ENCODE measurements at regions not wholly inside any gene's neighbourhood (a gene's known extent, or its start where the extent isn't known, plus 50 kb on each side); places are given as distances from the start of the nearest gene placed in this dataset.

DNA sequence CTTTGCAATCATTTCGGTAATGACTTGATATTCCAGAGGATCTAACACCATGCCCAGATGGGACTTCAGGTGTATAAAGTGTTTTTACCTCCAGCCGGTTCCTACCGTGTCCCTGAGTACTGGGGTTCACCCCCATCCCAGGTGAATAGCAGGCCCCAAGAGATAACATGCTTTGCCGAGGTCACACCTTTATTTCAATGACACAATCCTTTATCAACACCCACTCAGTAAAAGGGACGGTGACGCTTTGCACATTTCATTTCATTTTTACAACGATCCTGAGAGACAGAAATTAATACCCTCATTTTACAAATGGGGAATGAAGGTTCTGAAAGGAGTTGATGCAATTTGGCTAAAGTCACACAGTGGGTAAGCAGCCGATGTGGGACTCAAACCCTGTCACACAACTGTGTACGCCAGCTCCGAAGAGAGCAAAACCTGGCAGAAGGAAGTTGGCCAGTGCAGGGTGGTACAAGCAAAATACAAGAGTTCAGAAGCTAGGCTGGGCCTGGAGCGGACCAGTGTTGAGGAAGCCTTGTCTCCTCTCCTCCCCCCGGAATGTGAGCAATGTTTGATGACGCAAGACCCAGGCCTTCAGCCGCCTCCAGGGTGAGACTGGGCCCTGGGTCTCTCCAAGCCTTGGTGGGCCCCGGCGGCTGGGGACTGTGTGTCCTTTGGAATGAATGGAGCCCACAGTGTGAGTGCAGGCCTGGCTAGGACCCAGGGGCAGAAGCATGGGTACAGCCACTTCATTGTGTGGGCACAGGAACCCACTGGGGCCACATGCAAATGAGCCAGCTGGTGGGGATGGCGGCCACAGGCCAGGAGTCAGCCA, 139.6 kb upstream of the MYCN start:
- ATAC-seq = no peak
- no peak overlapping the region for H3K27ac Mint-ChIP-seq
- H3K27me3 Mint-ChIP-seq = peaks cover 14% of the 10 kb centered on the region
- H3K4me3 Mint-ChIP-seq = no peak overlapping the region
- DNase-seq = no peak
- no peaks in the 10 kb centered on the region for H3K4me1 Mint-ChIP-seq
- no peaks in the 10 kb centered on the region for H3K9me3 Mint-ChIP-seq

DNA sequence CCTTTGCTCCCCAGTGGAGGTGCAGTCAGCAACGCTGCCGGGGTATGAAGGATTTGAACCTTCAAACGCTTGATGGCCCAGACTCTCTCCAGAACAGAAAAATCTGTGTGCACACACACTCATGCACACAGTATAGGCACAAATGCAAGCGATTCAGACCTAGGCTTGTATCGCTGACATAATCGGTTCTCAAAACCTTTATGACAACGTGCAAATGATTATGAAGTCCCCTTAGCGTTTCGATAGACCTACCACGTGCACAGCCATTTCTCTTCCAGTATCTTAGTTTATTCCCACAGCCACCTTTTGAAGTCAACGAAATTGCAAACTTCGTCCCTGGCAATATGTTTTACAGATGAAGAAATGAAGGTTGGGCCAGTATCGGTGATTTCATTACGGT, 138.9 kb upstream of the MYCN start:
- no peaks in the 10 kb centered on the region for H3K4me1 Mint-ChIP-seq
- no peak overlapping the region for H3K27ac Mint-ChIP-seq
- ATAC-seq (no peak), DNase-seq (no peak)
- peaks cover 7% of the 10 kb centered on the region for H3K27me3 Mint-ChIP-seq
- H3K9me3 Mint-ChIP-seq = no peaks in the 10 kb centered on the region
- H3K4me3 Mint-ChIP-seq = no peak overlapping the region

DNA sequence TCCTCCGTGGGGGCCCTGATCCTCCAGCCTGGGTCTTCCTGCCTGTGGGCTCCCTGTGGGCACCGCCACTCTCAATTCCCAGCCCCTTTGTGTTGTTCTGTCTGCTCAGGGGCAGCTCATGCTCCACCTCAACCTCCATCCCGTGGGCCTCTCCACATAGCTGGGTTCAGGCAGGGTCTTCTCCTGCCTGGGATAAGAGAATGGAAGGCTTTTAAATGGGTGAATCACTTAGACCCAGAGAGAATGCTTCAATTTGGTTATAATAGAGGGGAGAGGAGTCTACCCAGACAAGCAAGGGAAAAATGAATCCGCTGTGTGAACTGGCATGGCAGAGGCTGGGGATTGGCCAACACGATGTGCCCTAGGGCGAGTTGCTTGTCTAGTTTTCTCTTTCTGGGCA, 138.4 kb upstream of the MYCN start:
- Mint-ChIP-seq H3K4me1 (no peaks in the 10 kb centered on the region), H3K27ac (no peak overlapping the region), H3K27me3 (peaks cover 7% of the 10 kb centered on the region), H3K9me3 (no peaks in the 10 kb centered on the region), H3K4me3 (no peak overlapping the region)
- ATAC-seq (no peak), DNase-seq (no peak)

DNA sequence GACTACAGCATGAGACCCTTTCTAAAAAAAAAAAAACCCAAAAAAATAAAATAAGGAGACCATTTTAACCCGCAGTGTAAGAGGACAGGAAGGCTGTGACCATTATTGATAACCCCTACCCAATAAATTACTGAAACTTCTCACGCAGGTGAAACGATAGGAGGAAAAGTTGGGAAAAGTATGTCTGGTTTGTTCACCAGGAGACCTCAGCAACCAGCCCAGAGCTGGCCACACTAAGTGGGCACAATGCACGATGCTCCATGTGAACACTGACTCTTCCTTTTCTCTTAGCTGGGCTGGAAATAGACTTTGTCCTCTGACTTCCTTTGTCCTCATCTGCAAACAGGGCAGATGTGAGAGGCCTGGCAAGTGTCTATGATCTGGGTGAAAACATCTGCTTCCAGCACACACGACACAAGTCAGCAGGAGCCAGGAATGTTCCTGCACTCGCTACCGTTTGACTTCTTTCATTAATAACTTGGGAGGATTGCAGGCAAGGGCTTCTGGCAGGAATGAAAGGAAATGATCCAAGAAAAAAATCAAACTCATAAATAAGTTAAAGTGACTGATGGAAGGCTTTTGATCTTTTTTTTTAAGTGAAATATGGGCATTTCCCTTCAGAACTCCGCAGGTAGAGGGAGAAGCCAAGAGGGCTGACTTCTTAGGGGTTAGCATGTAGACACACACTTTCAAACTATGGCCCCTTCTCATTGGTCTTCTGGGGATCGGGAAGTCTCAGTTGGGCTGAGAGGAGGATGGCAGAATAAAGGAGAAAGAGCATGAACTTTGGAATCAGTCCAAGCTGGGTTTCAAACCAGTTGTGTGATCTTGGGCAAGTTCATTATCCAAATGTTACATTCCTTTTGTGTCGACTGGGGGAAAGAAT, 137.4 kb upstream of the MYCN start:
- ATAC-seq (no peak), DNase-seq (no peak)
- H3K27ac Mint-ChIP-seq = no peak overlapping the region
- H3K9me3 Mint-ChIP-seq = no peaks in the 10 kb centered on the region
- peaks cover 7% of the 10 kb centered on the region for H3K27me3 Mint-ChIP-seq
- H3K4me1 Mint-ChIP-seq = no peaks in the 10 kb centered on the region
- H3K4me3 Mint-ChIP-seq = no peak overlapping the region

DNA sequence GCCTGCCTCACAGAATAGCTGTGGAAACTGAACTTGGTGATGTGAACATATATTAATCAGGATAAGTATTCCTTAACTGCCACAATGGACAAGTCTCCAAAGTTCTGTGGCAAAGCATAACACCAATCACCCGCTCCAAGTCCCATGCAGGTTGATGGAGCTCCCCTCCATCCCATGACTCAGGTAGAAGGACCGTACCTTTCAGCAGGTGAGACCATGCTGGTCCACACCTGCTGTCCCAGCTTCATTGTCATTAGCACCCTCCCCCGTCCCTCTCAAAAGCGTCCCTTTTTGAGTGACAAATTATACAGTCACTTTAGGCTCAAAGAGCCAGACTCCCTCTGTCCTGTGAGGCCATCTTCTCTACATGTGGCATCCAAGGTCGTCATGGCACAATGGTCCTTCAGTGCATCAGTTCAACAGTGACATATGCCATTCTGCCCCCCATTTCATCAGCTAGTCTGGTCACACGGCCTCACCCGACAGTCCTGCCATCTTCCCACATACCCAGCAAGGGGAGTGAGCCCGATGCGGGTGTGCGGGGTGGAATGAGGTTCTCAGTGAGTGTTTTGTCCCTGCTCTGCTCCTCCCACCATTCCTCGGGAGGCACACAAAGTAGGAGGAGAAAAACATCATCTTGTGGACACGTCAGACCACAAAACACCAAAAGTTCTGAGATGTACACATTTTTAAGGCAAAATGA, 136.7 kb upstream of the MYCN start:
- DNase-seq = no peak
- no peak overlapping the region for H3K4me3 Mint-ChIP-seq
- H3K9me3 Mint-ChIP-seq = no peaks in the 10 kb centered on the region
- ATAC-seq = no peak
- H3K27me3 Mint-ChIP-seq = peaks cover 12% of the 10 kb centered on the region
- no peaks in the 10 kb centered on the region for H3K4me1 Mint-ChIP-seq
- H3K27ac Mint-ChIP-seq = no peak overlapping the region

DNA sequence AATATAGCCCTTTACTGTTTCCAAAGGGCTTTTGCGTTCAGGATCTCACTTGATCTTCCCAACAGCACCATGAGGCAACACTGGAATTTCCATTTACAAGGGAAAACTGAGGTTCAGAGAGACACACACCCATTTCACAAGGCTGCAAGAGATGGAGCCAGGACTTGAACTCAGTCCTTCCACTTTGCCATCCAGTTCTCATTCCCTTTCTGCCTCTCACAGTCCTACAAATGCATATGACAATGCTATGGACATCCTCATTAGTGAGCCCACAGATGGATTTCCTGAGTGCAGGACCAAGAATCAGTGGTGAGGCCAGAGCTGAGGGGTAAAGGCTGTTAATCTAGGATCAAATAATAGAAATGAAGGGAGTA, 136.1 kb upstream of the MYCN start:
- Mint-ChIP-seq H3K4me3 (no peak overlapping the region), H3K27ac (no peak overlapping the region), H3K4me1 (no peaks in the 10 kb centered on the region), H3K27me3 (peaks cover 16% of the 10 kb centered on the region), H3K9me3 (no peaks in the 10 kb centered on the region)
- DNase-seq (no peak), ATAC-seq (no peak)

DNA sequence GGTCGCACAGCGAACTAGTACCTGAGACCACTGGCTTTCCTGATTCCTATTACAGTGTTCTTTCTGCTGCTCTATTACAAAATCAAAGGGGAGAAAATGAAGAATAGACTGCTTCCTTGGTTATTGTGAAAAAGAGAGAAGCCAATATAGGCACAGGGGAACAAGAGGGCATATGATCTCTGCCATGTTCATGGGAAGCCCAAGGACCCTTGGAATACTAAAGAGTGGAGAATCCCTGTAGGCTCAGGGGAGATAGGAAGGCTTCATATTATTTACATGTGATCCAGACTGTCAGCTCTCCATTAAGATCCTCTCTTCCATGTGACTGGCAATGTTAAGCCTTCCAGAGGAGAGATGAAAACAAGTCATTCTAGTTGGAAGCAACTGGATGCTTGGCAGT, 135.7 kb upstream of the MYCN start:
- ATAC-seq (no peak), DNase-seq (no peak)
- Mint-ChIP-seq H3K4me1 (no peaks in the 10 kb centered on the region), H3K27ac (no peak overlapping the region), H3K27me3 (peaks cover 16% of the 10 kb centered on the region), H3K9me3 (no peaks in the 10 kb centered on the region), H3K4me3 (no peak overlapping the region)

DNA sequence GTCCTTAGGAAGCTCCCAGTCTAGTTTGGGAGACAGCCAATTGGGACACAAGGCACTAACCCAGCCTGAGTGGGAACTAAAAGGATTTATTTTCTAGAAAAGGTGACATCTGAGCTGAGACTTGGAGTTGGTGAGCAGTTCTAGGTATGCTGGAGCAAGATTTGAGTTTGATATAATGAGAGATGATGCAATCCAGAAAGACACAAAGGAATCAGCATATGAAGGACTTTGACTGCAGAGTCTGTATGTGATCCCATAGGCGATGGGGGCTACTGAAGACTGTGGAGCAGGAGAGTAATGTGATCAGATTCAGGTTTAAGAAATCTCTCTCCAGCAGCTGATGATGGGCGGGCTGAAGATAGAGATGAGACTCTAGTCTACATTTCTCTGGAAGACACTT, 135.1 kb upstream of the MYCN start:
- Mint-ChIP-seq H3K27ac (no peak overlapping the region), H3K27me3 (peaks cover 16% of the 10 kb centered on the region), H3K9me3 (no peaks in the 10 kb centered on the region), H3K4me1 (no peaks in the 10 kb centered on the region), H3K4me3 (no peak overlapping the region)
- ATAC-seq (no peak), DNase-seq (no peak)

DNA sequence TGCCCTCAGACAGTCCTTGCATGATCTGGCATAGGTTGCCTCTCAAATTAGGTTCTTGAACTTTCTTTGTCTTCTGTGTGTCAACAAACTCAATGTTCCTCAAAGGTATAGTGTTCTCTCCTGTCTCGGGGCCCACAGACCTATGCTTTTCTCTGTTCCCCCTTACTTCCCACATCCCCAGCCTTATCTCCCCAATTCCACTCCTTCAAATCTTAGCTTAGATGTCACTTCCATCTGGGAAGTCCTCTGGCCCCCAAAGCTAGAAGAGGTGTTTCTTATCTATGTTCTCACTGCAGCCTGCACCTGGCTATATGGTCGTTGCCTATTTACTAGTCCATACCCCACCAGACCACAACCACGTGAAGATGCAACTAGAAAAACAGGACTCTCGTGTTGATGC, 134.6 kb upstream of the MYCN start:
- H3K4me1 Mint-ChIP-seq = no peaks in the 10 kb centered on the region
- H3K27ac Mint-ChIP-seq = no peak overlapping the region
- ATAC-seq (no peak), DNase-seq (no peak)
- H3K27me3 Mint-ChIP-seq = peaks cover 16% of the 10 kb centered on the region
- no peak overlapping the region for H3K4me3 Mint-ChIP-seq
- no peaks in the 10 kb centered on the region for H3K9me3 Mint-ChIP-seq

DNA sequence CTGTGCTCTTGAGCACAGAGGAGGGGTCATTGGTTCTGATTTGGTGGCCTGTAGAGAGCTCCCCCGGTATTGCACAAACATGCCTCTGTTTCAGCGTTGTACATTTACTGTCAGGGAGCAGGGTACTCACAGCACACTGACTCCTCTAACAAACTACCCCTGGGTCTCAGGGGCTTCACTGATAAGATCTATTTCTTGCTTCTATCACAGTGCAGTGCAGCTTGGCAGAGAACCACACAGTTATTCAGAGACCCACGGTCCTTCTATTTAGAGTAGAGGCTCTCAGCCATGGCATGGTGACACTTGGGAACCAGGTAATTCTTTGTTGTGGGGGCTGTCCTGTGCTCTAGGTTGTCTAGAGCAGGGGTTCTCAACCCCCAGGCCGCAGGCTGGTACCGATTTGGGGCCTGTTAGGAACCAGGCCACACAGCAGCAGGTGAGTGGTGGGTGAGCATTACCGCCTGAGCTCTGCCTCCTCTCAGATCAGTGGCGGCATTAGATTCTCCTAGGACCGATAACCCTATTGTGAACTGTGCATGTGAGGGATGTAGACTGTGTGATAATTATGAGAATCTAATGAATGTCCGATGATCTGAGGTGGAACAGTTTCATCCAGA, 133.4 kb upstream of the MYCN start:
- ATAC-seq = no peak
- Mint-ChIP-seq H3K27ac (no peak overlapping the region), H3K27me3 (peaks cover 16% of the 10 kb centered on the region), H3K4me3 (no peak overlapping the region), H3K9me3 (no peaks in the 10 kb centered on the region), H3K4me1 (no peaks in the 10 kb centered on the region)
- DNase-seq = no peak

DNA sequence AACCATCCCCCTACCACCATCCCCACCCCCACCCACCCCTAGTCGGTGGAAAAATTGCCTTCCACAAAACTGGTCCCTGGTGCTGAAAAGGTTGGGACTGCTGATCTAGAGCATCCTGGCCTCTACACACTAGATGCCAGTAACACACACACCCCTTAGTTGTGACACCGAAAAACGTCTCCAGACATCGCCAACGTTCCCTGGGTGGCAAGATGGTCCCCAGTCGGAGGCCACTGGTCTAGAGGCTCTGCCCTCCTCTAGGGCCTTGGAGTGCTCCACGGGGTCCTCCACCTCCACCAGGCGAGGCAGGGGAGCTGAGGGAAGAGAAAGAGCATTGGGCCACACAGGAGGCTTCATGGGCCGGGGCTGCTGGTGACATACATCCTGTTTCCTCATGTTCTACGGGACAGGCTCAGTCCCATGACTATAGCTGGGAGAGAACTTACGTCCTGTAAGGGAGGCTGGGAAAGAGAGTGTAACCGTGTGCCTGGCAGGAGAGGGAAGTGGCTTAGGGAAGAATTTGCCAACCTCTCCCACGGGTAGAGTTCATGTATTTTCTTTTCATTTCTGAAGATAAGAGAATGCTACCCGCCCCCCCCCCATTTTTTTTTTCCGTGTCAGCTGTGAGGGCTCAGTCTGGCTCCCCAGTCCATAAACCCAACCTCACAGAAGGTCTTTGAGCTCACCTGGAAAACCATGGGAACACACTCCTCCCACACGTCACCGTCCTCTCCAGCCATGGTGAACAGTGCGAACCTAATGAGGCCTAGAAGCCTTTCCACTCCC, 132.7 kb upstream of the MYCN start:
- H3K9me3 Mint-ChIP-seq = no peaks in the 10 kb centered on the region
- no peaks in the 10 kb centered on the region for H3K4me1 Mint-ChIP-seq

DNA sequence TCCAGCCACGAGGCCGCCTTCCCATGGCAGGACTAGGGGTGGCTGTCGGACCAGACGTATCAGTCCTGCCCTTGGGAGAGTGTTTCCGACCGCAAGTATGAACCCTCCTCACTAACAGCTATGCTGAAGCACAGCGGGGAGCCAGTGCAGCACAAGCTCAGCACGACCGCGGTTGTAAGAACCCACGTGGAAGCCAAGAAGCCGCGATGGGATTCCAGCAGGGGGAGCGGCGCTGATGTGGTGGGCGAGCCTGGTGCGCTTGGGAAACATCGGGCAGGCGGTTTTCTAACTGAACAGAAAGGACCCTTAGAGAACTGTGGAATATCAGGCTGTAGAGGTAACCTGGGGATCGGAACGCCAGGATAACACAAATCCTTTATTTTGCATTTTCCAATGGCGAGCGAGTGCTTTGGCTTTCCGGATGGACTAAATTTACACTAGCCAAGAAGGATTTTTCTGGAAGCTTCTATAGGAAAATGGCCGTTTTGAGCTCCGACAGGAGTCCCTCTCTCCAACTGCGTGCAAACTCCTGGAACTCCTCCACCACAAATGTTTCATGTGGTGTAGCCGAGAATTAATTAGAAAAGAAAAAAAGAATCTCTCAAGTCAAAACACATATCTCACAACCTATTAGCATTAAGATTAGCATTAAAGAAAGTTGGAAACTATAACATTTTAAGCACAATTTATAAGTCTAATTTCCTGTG, 132.0 kb upstream of the MYCN start:
- DNase-seq (no peak), ATAC-seq (no peak)
- H3K27me3 Mint-ChIP-seq = peaks cover 9% of the 10 kb centered on the region
- no peaks in the 10 kb centered on the region for H3K4me1 Mint-ChIP-seq
- no peaks in the 10 kb centered on the region for H3K9me3 Mint-ChIP-seq
- no peak overlapping the region for H3K4me3 Mint-ChIP-seq
- H3K27ac Mint-ChIP-seq = no peak overlapping the region

More for the DNA sequence above, 132.7 kb upstream of the MYCN start:
- Mint-ChIP-seq H3K27ac (no peak overlapping the region), H3K27me3 (peaks cover 15% of the 10 kb centered on the region), H3K4me3 (no peak overlapping the region)
- no peak for ATAC-seq
- DNase-seq = no peak

DNA sequence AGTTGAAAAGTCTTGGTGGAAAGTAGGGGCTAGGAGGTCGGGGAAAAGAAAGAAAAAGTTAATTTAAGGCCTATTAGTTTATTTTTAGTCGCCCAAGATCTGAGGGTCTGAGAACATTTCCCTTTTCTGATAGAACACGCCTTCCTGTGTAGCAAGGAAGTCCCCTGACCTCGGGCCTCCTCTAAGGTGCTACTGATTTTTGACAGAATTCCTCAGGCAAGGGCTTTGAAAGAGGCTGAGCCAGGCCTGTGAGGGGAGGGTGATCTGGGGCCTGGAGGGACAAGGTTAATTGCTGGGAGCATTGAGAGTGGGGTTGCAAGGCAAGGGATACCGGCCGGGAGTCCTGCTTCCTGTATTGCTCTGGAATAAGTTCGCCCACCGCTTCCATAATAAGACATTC, 131.4 kb upstream of the MYCN start:
- DNase-seq = no peak
- no peak overlapping the region for H3K27ac Mint-ChIP-seq
- no peaks in the 10 kb centered on the region for H3K9me3 Mint-ChIP-seq
- H3K4me1 Mint-ChIP-seq = no peaks in the 10 kb centered on the region
- peaks cover 13% of the 10 kb centered on the region for H3K27me3 Mint-ChIP-seq
- ATAC-seq = no peak
- H3K4me3 Mint-ChIP-seq = no peak overlapping the region

DNA sequence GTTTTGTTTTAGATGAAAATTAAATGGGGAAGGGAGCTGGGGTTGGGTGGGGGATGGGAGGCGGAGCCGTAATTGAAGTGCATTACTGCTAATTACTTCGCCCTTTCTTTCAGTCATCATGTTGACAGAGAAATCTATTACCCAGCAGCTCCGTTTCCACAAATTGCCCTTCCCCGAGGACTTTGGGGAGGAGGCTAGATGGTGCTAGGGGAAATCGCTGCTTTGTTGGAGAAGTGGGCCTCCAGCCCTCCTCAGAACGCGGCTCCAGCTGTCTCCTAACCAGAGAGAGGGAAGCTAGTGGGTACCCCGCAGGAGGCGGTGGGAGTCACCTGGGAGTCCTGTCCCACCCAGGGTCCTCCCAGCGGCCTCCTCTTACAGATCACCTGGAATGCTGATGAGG, 130.9 kb upstream of the MYCN start:
- no peaks in the 10 kb centered on the region for H3K4me1 Mint-ChIP-seq
- H3K27ac Mint-ChIP-seq = no peak overlapping the region
- DNase-seq (no peak), ATAC-seq (peak; percentile 18)
- H3K4me3 Mint-ChIP-seq = no peak overlapping the region
- H3K27me3 Mint-ChIP-seq = peaks cover 17% of the 10 kb centered on the region
- no peaks in the 10 kb centered on the region for H3K9me3 Mint-ChIP-seq
